AG04450 (cell line): ENCODE measurements at regions not wholly inside any gene's neighbourhood (a gene's known extent, or its start where the extent isn't known, plus 50 kb on each side); places are given as distances from the start of the nearest gene placed in this dataset.

Source experiments
- CTCF ChIA-PET: fragments of 300-600, 350-600 bp; formaldehyde crosslinking; extraction: SDS; loops from one replicate; lab custom pipeline; 2022; ENCODE audit warnings: antibody characterized with exemption, inconsistent platforms; lab: Charles Lee
- POLR2A ChIA-PET: fragments of 350-600 bp; formaldehyde crosslinking; extraction: SDS; loops from one replicate; lab custom pipeline; 2021; ENCODE audit warnings: antibody characterized with exemption, inconsistent platforms; lab: Yijun Ruan, JAX
- DNase-seq: peaks from one replicate; pipeline ENCODE4 v3.0.0-alpha.2; 2011; ENCODE audit warnings: low read depth, low spot score
- H3K27ac ChIP-seq: one replicate; pipeline ENCODE4 v1.5.1; 2012; ENCODE audit warnings: low read depth, low read length, control low read depth
- H3K27me3 ChIP-seq: one replicate; pipeline ENCODE4 v1.6.0; 2012; ENCODE audit warnings: low read length; ENCODE audit not compliant: control insufficient read depth, insufficient read depth
- H3K4me3 ChIP-seq: 2 replicates; pipeline ENCODE4 v1.5.1; 2011; ENCODE audit warnings: mild to moderate bottlenecking, low read depth, low read length, control low read depth
- H3K9me3 ChIP-seq: 2 replicates; pipeline ENCODE4 v1.5.1; 2012; ENCODE audit warnings: low read length; ENCODE audit not compliant: control insufficient read depth, insufficient read depth
- TF ChIP-seq, protein P1 (sequence below): IDR thresholded peaks from 2 replicates; pipeline ENCODE4 v1.5.1; 2011; ENCODE audit warnings: low read depth, low read length, control low read depth, inconsistent platforms

- no peak for DNase-seq
- H3K27me3 ChIP-seq, result no peaks in the 10 kb centered on the region
- ChIA-PET CTCF (no interaction called here), POLR2A (no interaction called here)
- H3K9me3 ChIP-seq, result no peaks in the 10 kb centered on the region
- H3K27ac ChIP-seq, result no peak overlapping the region
- TF ChIP-seq, protein P1, sequence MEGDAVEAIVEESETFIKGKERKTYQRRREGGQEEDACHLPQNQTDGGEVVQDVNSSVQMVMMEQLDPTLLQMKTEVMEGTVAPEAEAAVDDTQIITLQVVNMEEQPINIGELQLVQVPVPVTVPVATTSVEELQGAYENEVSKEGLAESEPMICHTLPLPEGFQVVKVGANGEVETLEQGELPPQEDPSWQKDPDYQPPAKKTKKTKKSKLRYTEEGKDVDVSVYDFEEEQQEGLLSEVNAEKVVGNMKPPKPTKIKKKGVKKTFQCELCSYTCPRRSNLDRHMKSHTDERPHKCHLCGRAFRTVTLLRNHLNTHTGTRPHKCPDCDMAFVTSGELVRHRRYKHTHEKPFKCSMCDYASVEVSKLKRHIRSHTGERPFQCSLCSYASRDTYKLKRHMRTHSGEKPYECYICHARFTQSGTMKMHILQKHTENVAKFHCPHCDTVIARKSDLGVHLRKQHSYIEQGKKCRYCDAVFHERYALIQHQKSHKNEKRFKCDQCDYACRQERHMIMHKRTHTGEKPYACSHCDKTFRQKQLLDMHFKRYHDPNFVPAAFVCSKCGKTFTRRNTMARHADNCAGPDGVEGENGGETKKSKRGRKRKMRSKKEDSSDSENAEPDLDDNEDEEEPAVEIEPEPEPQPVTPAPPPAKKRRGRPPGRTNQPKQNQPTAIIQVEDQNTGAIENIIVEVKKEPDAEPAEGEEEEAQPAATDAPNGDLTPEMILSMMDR, result no peak
- no peak overlapping the region for H3K4me3 ChIP-seq
Measured at GRCh38 chr2:47277187-47277586, 91.9 kb upstream of the EPCAM start.

GRCh38 chr2:47276061-47276460 is 93.0 kb upstream of the EPCAM start:
- TF ChIP-seq, protein P1, result no peak
- H3K4me3 ChIP-seq, result no peak overlapping the region
- CTCF ChIA-PET, result interaction anchor here (0.7 kb wide), 1 partner anchor 127 kb away, joined by 8 read pairs; no protein-coding TSS in a partner anchor
- POLR2A ChIA-PET, result interaction anchor here (0.6 to 0.8 kb wide), 2 partner anchors 31 to 77 kb away, joined by 4 read pairs; no protein-coding TSS in a partner anchor
- no peak for DNase-seq
- H3K9me3 ChIP-seq, result no peaks in the 10 kb centered on the region
- no peaks in the 10 kb centered on the region for H3K27me3 ChIP-seq
- H3K27ac ChIP-seq, result no peak overlapping the region

DNA sequence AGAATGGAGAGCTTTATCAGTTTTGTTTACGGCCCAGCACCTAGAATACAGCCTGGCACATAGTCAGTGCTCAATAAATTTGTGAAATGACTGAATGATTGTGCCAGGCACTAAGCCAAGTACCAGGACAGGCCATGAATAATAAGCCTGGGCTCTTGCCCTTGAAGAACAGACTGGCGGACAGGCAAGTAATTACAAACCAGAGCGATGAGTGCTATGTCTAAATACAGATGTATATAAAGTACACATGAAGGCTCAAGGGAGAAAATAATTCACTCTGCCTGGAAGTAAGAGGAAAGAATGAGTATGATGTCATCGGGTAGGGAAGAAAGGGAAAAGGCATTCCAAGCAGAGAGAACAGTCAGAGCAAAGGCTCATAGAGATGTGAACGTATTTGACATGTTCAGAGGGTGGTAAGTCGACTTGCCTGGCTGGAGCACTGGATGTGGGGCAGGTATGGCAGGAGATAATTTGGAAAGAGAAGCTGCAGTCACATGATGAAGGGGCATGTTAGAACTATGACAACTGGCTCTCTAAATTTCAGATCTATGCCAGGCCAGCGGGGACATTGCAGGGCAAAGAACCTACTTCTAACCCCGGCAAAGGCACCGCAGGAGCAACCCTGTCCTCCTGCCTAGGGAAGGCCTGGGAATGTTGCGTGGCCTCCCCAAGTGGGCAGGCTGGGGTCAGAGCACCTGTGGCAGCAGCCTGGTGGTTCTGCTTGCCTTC is 94.9 kb upstream of the EPCAM start:
- ChIA-PET POLR2A (interaction anchor here (1.6 to 1.7 kb wide), 2 partner anchors 49 to 102 kb away, joined by 3 to 5 read pairs; no protein-coding TSS in a partner anchor), CTCF (interaction anchor here (1.3 to 2.0 kb wide), 5 partner anchors 12 to 95 kb away, joined by 4 to 6 read pairs (median 5); no protein-coding TSS in a partner anchor)
- DNase-seq, result peak; percentile 84
- no peaks in the 10 kb centered on the region for H3K9me3 ChIP-seq
- no peaks in the 10 kb centered on the region for H3K27me3 ChIP-seq
- H3K27ac ChIP-seq, result peak overlapping the region; percentile 66
- H3K4me3 ChIP-seq, result no peak overlapping the region
- TF ChIP-seq, protein P1, result peak; percentile 32

DNA sequence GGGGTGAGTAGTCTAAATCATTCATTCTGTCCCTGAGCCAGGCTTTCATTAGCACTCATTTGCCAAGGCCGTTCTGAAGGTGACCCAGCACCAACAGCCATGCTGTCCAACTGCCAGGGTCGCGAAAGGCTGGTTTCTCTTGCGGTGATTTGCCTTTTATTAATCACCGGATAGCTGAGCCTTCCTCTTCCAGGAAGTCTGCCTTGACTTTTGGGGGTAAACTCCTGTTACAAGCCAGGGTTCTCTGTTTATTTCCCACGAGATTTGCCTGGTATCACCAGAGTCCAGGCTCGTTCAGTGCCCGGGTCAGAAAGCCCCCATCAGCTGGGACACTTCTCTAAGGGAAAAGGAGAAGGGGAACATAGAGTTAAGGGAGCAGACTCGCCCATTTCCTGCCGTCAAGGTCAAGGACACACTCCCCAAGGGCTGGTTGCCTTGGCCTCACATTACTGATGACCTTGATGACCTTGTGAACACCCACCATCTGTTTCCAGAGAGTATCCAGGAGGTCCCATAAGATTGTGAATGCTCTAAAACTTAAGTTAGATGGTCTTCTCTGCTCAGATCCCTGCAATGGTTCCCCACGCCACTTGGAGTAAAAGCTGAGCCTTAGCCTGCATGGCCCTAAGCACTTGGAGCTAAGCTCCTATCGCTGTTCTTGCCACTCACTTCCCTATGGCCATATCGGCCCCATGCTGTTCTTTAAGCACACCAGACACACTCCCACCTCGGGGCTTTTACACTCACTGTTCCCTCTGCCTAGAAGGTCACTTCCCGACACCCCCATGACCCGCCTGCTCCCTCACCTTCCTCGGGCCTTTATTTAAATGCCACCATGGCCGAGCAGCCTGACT is 96.0 kb upstream of the EPCAM start:
- TF ChIP-seq, protein P1, result no peak
- DNase-seq, result no peak
- Histone ChIP-seq H3K27me3 (no peaks in the 10 kb centered on the region), H3K4me3 (no peak overlapping the region), H3K9me3 (no peaks in the 10 kb centered on the region), H3K27ac (no peak overlapping the region)
- POLR2A ChIA-PET, result interaction anchor here (0.5 to 1.7 kb wide), 4 partner anchors 16 to 101 kb away, joined by 3 to 5 read pairs (median 4); no protein-coding TSS in a partner anchor
- CTCF ChIA-PET, result interaction anchor here (0.6 to 2.0 kb wide), 9 partner anchors 11 to 108 kb away, joined by 3 to 7 read pairs (median 5); no protein-coding TSS in a partner anchor
